CD14-positive monocyte (primary cell): ENCODE measurements at regions not wholly inside any gene's neighbourhood (a gene's known extent, or its start where the extent isn't known, plus 50 kb on each side); places are given as distances from the start of the nearest gene placed in this dataset.
A peak's percentile ranks its signal among the peaks of the same experiment; 100 is the strongest.
"Not testable (repeated sequence)": the region's sequence is repeated elsewhere in the genome, so short reads cannot be mapped to it uniquely, and the experiment has no call there.

ENCODE experiments used
- DNase-seq, 3 donors: peaks; one replicate each; pipeline ENCODE4 v3.0.0-alpha.2; 2011 to 2022
- H2AFZ ChIP-seq: 2 replicates; pipeline ENCODE4 v1.6.0; 2012; ENCODE audit warnings: mild to moderate bottlenecking, low read depth, low read length, inconsistent platforms; ENCODE audit not compliant: insufficient read depth, poor library complexity, severe bottlenecking
- H3K27ac ChIP-seq, 2 donors: 1 replicate in 1 of 2; 2 replicates in 1 of 2; pipeline ENCODE4 v1.5.1; 2012 to 2013; ENCODE audit warnings: low read length in 2 of 2, control low read depth in 1 of 2, inconsistent platforms in 1 of 2, low read depth in 1 of 2, mild to moderate bottlenecking in 1 of 2
- H3K27me3 ChIP-seq, 2 donors: one replicate each; pipeline versions ENCODE4 v1.6.0 to v1.6.1; 2011 to 2013; ENCODE audit warnings: low read length in 2 of 2; ENCODE audit not compliant: control insufficient read depth in 2 of 2, insufficient read depth in 2 of 2
- H3K36me3 ChIP-seq, 2 donors: replicated peaks in 1 of 2; 1 replicate in 1 of 2; 2 replicates in 1 of 2; pipeline versions ENCODE4 v1.5.1 to v1.6.1; 2012 to 2013; ENCODE audit warnings: low read length in 2 of 2, control low read depth in 1 of 2, inconsistent platforms in 1 of 2, mild to moderate bottlenecking in 1 of 2; ENCODE audit not compliant: insufficient read depth in 2 of 2, control insufficient read depth in 1 of 2
- H3K4me1 ChIP-seq, 2 donors: 1 replicate in 1 of 2; 2 replicates in 1 of 2; pipeline versions ENCODE4 v1.5.1 to v1.6.1; 2012 to 2013; ENCODE audit warnings: low read length in 2 of 2, control low read depth in 1 of 2, inconsistent platforms in 1 of 2, mild to moderate bottlenecking in 1 of 2, moderate library complexity in 1 of 2; ENCODE audit not compliant: insufficient read depth in 2 of 2, control insufficient read depth in 1 of 2
- H3K4me2 ChIP-seq: replicated peaks from 2 replicates; pipeline ENCODE3; 2012; ENCODE audit warnings: low read length, moderate library complexity, mild to moderate bottlenecking; ENCODE audit not compliant: poor library complexity, severe bottlenecking; ENCODE audit errors: extremely low read depth
- H3K4me3 ChIP-seq, 3 experiments: fragments of 200-600 bp in 1 of 3; sonication (generic) in 1 of 3; replicated peaks in 1 of 3; 1 replicate in 2 of 3; 2 replicates in 1 of 3; pipeline ENCODE4 v1.5.1; 2011 to 2013; ENCODE audit warnings: low read length in 3 of 3, mild to moderate bottlenecking in 3 of 3, control low read depth in 2 of 3, low read depth in 2 of 3, inconsistent platforms in 1 of 3, moderate library complexity in 1 of 3
- H3K79me2 ChIP-seq: 2 replicates; pipeline ENCODE4 v1.6.0; 2012; ENCODE audit warnings: mild to moderate bottlenecking, control low read depth, inconsistent platforms, low read length, moderate library complexity; ENCODE audit not compliant: insufficient read depth
- H3K9ac ChIP-seq: 2 replicates; pipeline ENCODE4 v1.6.0; 2017; ENCODE audit warnings: low read length, mild to moderate bottlenecking; ENCODE audit not compliant: insufficient read depth, poor library complexity, severe bottlenecking
- H3K9me3 ChIP-seq, 2 donors: replicated peaks in 1 of 2; 1 replicate in 1 of 2; 2 replicates in 1 of 2; pipeline versions ENCODE4 v1.5.1 to v1.6.1; 2012 to 2013; ENCODE audit warnings: low read length in 2 of 2, control low read depth in 1 of 2; ENCODE audit not compliant: control insufficient read depth in 1 of 2, insufficient read depth in 1 of 2
- H4K20me1 ChIP-seq: 2 replicates; pipeline ENCODE4 v1.6.0; 2012; ENCODE audit warnings: mild to moderate bottlenecking, low read length, control low read depth, moderate library complexity; ENCODE audit not compliant: insufficient read depth
- H3K27ac Mint-ChIP-seq, 7 donors: one replicate each; pipeline ENCODE4 v1.8.0; 2020; ENCODE audit warnings: mild to moderate bottlenecking in 7 of 7, mixed read lengths in 7 of 7, moderate library complexity in 6 of 7, inconsistent platforms in 2 of 7
- H3K27me3 Mint-ChIP-seq, 3 donors: one replicate each; pipeline ENCODE4 v1.8.0; 2021 to 2022; ENCODE audit warnings: low read depth in 3 of 3, mild to moderate bottlenecking in 3 of 3, mixed read lengths in 3 of 3, moderate library complexity in 3 of 3, inconsistent platforms in 1 of 3
- H3K36me3 Mint-ChIP-seq, 2 donors: one replicate each; pipeline ENCODE4 v1.8.0; 2020; ENCODE audit warnings: mixed read lengths in 2 of 2, inconsistent platforms in 1 of 2, mild to moderate bottlenecking in 1 of 2
- H3K4me1 Mint-ChIP-seq: one replicate; pipeline ENCODE4 v1.8.0; 2020; ENCODE audit warnings: mild to moderate bottlenecking, mixed read lengths
- H3K4me3 Mint-ChIP-seq, 2 donors: one replicate each; pipeline ENCODE4 v1.8.0; 2020; ENCODE audit warnings: mild to moderate bottlenecking in 2 of 2, mixed read lengths in 2 of 2, moderate library complexity in 1 of 2
- H3K9me3 Mint-ChIP-seq, 7 donors: one replicate each; pipeline ENCODE4 v1.8.0; 2020 to 2022; ENCODE audit warnings: mixed read lengths in 7 of 7, mild to moderate bottlenecking in 6 of 7, moderate library complexity in 6 of 7, inconsistent platforms in 2 of 7
- WGBS: methylation state at CpG from one replicate; pipeline ENCODE4 v1.1.5; 2013; ENCODE audit warnings: missing lambda C conversion rate; ENCODE audit not compliant: insufficient coverage; 5-methylcytosine and 5-hydroxymethylcytosine counted together
- intact Hi-C, 2 donors: fragments of 100-400 bp; cut with micrococcal nuclease; formaldehyde crosslinking; loops; one replicate each; pipeline versions ENCODE4 v1.15.0 to v1.15.1; 2023
- TF ChIP-seq, protein P1 (sequence below): fragments of 200-600 bp; IDR thresholded peaks from one replicate; pipeline ENCODE4 v1.8.0; 2022; ENCODE audit warnings: antibody characterized with exemption, mild to moderate bottlenecking

DNA sequence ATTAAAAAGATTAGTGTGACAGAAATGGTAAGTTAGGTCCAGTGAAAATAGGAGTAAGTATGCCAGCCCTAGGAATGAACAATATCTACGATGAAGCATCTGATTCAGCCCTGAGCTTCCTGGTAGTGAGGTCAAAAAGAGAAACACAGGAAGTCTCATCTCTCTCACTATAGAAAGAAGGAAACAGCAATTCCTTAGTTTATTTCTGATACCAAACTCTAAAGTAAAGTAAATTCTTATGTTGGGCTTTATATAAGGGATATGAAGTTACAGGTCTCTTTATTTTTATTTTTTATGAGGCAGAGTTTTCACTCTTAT is 76.7 kb upstream of the RFLNA start:
- Histone ChIP-seq H3K9ac (no peak overlapping the region), H3K9me3 (peaks cover 5 to 23% of the 10 kb centered on the region in 2 donors), H2AFZ (peak overlapping the region; percentile 56), H3K4me1 (peaks cover 11 to 22% of the 10 kb centered on the region in 2 donors), H3K36me3 (no peaks in the 10 kb centered on the region), H3K27ac (no peak overlapping the region), H4K20me1 (no peaks in the 10 kb centered on the region), H3K79me2 (no peaks in the 10 kb centered on the region), H3K27me3 (no peaks in the 10 kb centered on the region), H3K4me3 (peak overlapping the region in 1 of 3 experiments; percentile 42), H3K4me2 (peak overlapping the region; percentile 34)
- H3K36me3 Mint-ChIP-seq = no peaks in the 10 kb centered on the region
- peak overlapping the region; percentile 67 to 81 for H3K4me3 Mint-ChIP-seq
- WGBS = no CpG with 5 or more reads among the region's 1 CpG
- TF ChIP-seq, protein P1, sequence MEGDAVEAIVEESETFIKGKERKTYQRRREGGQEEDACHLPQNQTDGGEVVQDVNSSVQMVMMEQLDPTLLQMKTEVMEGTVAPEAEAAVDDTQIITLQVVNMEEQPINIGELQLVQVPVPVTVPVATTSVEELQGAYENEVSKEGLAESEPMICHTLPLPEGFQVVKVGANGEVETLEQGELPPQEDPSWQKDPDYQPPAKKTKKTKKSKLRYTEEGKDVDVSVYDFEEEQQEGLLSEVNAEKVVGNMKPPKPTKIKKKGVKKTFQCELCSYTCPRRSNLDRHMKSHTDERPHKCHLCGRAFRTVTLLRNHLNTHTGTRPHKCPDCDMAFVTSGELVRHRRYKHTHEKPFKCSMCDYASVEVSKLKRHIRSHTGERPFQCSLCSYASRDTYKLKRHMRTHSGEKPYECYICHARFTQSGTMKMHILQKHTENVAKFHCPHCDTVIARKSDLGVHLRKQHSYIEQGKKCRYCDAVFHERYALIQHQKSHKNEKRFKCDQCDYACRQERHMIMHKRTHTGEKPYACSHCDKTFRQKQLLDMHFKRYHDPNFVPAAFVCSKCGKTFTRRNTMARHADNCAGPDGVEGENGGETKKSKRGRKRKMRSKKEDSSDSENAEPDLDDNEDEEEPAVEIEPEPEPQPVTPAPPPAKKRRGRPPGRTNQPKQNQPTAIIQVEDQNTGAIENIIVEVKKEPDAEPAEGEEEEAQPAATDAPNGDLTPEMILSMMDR = no peak
- peaks cover 24% of the 10 kb centered on the region for H3K4me1 Mint-ChIP-seq
- intact Hi-C loops = no loop called here
- peak in 1 of 3 donors; percentile 4 for DNase-seq
- H3K27ac Mint-ChIP-seq = peak overlapping the region in 4 of 7 donors; percentile 25 to 83 (median 46)
- H3K27me3 Mint-ChIP-seq = peaks cover 0 to 3% (median 2%) of the 10 kb centered on the region in 3 donors
- H3K9me3 Mint-ChIP-seq = peaks cover 8 to 38% (median 21%) of the 10 kb centered on the region in 7 donors

DNA sequence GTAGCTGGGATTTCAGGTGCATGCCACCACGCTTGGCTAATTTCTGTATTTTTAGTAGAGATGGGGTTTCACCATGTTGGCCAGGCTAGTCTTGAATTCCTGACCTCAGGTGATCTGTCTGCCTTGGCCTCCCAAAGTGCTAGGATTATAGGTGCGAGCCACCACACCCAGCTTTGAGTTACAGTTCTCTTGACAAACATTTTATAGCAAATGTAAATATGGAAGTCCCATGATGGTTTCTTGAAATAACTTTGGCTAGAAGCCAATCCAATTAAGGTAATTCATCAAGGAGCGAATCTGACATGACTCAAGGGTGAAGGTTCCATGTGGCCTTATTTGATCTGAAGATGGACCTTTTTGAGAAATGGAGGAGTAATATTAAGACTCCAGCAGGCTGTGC is 76.2 kb upstream of the RFLNA start:
- H3K4me2 ChIP-seq, H3K27me3 Mint-ChIP-seq, DNase-seq, H2AFZ ChIP-seq, H3K4me3 ChIP-seq, H3K9ac ChIP-seq, H3K4me3 Mint-ChIP-seq, H3K36me3 Mint-ChIP-seq, H4K20me1 ChIP-seq, H3K27me3 ChIP-seq, H3K79me2 ChIP-seq, H3K27ac ChIP-seq, intact Hi-C loops, H3K36me3 ChIP-seq: not testable (repeated sequence)
- H3K9me3 Mint-ChIP-seq = peaks cover 8 to 34% (median 21%) of the 10 kb centered on the region in 7 donors
- Histone ChIP-seq H3K4me1 (peaks cover 11 to 22% of the 10 kb centered on the region in 2 donors), H3K9me3 (peaks cover 5 to 23% of the 10 kb centered on the region in 2 donors)
- peaks cover 27% of the 10 kb centered on the region for H3K4me1 Mint-ChIP-seq
- 86% methylated on average over 1 of the region's 3 CpGs for WGBS
- peak overlapping the region in 2 of 7 donors; percentile 38 to 47 for H3K27ac Mint-ChIP-seq
